ENCODE measurements at regions not wholly inside any gene's neighbourhood (a gene's known extent, or its start where the extent isn't known, plus 50 kb on each side); places are given as distances from the start of the nearest gene placed in this dataset.

- H2AFZ ChIP-seq (ENCODE audit: low read length): no peak overlapping the region
- H3F3A ChIP-seq (ENCODE audit: insufficient read depth, low read length): no peaks in the 10 kb centered on the region
- H3K4me1 ChIP-seq (ENCODE audit: insufficient read depth, low read length, severe bottlenecking): no peaks in the 10 kb centered on the region
- no peak overlapping the region for H3K4me3 ChIP-seq (ENCODE audit: low read depth, low read length, poor library complexity, severe bottlenecking)
- H3K9me3 ChIP-seq (ENCODE audit: low read length): no peaks in the 10 kb centered on the region
- H3K9me2 ChIP-seq (ENCODE audit: low read depth, low read length): no peaks in the 10 kb centered on the region
- H3K9ac ChIP-seq (ENCODE audit: low read length): no peak overlapping the region
- TF ChIP-seq EZH2 (IDR thresholded peaks at IDR 0.05; ENCODE audit: borderline replicate concordance, low read length): no peak
- TF ChIP-seq, protein P1, sequence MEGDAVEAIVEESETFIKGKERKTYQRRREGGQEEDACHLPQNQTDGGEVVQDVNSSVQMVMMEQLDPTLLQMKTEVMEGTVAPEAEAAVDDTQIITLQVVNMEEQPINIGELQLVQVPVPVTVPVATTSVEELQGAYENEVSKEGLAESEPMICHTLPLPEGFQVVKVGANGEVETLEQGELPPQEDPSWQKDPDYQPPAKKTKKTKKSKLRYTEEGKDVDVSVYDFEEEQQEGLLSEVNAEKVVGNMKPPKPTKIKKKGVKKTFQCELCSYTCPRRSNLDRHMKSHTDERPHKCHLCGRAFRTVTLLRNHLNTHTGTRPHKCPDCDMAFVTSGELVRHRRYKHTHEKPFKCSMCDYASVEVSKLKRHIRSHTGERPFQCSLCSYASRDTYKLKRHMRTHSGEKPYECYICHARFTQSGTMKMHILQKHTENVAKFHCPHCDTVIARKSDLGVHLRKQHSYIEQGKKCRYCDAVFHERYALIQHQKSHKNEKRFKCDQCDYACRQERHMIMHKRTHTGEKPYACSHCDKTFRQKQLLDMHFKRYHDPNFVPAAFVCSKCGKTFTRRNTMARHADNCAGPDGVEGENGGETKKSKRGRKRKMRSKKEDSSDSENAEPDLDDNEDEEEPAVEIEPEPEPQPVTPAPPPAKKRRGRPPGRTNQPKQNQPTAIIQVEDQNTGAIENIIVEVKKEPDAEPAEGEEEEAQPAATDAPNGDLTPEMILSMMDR (IDR thresholded peaks at IDR 0.05; ENCODE audit: low read length): no peak
- H4K20me1 ChIP-seq (ENCODE audit: insufficient read depth, low read length): no peaks in the 10 kb centered on the region
- H3K27me3 ChIP-seq (ENCODE audit: insufficient read depth, low read length): no peaks in the 10 kb centered on the region
- H3K4me2 ChIP-seq (ENCODE audit: low read length): no peak overlapping the region
- H3K79me2 ChIP-seq (ENCODE audit: insufficient read depth, low read length): no peaks in the 10 kb centered on the region
- H3K36me3 ChIP-seq (ENCODE audit: insufficient read depth, low read length): no peaks in the 10 kb centered on the region
- H3K27ac ChIP-seq (ENCODE audit: low read depth, low read length, poor library complexity, severe bottlenecking): no peak overlapping the region
Measured at GRCh38 chr17:63150490-63150889, 184.5 kb downstream of the TANC2 start.

DNA sequence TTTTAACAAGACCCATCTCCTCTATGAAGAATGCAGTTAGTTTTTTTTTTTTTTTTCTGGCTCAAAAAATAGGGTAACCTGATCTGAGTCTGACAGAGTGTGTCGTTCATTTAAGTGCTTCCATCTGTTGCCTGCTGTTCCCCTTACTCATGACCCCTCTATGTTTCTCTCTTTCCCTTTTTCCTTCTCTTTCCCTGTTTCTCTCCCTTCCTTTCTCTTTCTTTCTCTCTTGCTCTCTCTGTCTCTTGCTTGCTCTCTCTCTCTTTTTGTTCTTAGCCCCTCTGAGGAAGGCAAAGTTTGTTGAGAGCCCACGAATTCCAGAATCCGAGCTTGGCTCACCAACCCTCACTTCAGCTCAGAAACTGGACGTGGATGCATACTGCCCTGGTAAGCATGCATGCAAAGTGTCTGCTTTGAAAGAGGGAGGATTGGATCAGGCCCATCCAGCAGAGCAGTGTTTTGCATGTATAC, 185.0 kb downstream of the TANC2 start:
- no peaks in the 10 kb centered on the region for H4K20me1 ChIP-seq (ENCODE audit: insufficient read depth, low read length)
- no peaks in the 10 kb centered on the region for H3K9me2 ChIP-seq (ENCODE audit: low read depth, low read length)
- H3K4me1 ChIP-seq (ENCODE audit: insufficient read depth, low read length, severe bottlenecking): no peaks in the 10 kb centered on the region
- H3K9me3 ChIP-seq (ENCODE audit: low read length): no peaks in the 10 kb centered on the region
- no peaks in the 10 kb centered on the region for H3K36me3 ChIP-seq (ENCODE audit: insufficient read depth, low read length)
- TF ChIP-seq, protein P1 (IDR thresholded peaks at IDR 0.05; ENCODE audit: low read length): no peak
- no peak for TF ChIP-seq EZH2 (IDR thresholded peaks at IDR 0.05; ENCODE audit: borderline replicate concordance, low read length)
- no peak overlapping the region for H3K9ac ChIP-seq (ENCODE audit: low read length)
- H3F3A ChIP-seq (ENCODE audit: insufficient read depth, low read length): no peaks in the 10 kb centered on the region
- H3K27me3 ChIP-seq (ENCODE audit: insufficient read depth, low read length): no peaks in the 10 kb centered on the region
- H3K4me2 ChIP-seq (ENCODE audit: low read length): no peak overlapping the region
- H2AFZ ChIP-seq (ENCODE audit: low read length): no peak overlapping the region
- H3K79me2 ChIP-seq (ENCODE audit: insufficient read depth, low read length): no peaks in the 10 kb centered on the region
- no peak overlapping the region for H3K27ac ChIP-seq (ENCODE audit: low read depth, low read length, poor library complexity, severe bottlenecking)
- no peak overlapping the region for H3K4me3 ChIP-seq (ENCODE audit: low read depth, low read length, poor library complexity, severe bottlenecking)

DNA sequence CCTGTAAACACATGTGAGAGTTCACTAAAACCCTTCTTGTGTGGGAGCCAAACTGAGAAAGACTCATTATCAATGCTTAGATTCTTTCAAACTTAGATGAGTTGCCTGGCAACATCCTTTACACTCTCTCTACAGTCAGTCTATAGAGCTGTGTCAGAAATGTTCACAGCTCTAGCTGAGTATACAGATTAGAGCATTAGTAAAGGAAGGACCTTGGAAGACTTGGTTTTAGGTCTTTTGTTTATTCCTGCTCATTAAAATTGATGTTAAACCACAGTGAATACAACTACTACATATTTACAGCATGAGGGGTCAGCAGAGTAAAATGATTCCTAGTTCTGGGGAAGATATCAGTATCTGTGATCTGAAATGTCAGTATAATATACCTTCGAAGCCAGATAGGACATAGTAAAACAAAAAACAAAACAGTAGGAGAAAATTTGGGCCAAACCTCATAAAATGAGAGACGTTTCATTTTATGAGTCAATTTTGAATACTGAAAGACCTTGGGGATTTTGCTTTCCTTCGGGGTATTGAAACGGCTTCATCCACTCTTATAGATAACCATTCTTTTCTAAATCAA, 186.0 kb downstream of the TANC2 start:
- no peak overlapping the region for H3K27ac ChIP-seq (ENCODE audit: low read depth, low read length, poor library complexity, severe bottlenecking)
- no peak overlapping the region for H3K4me3 ChIP-seq (ENCODE audit: low read depth, low read length, poor library complexity, severe bottlenecking)
- H3K27me3 ChIP-seq (ENCODE audit: insufficient read depth, low read length): no peaks in the 10 kb centered on the region
- no peaks in the 10 kb centered on the region for H4K20me1 ChIP-seq (ENCODE audit: insufficient read depth, low read length)
- no peaks in the 10 kb centered on the region for H3K36me3 ChIP-seq (ENCODE audit: insufficient read depth, low read length)
- H2AFZ ChIP-seq (ENCODE audit: low read length): no peak overlapping the region
- no peak overlapping the region for H3K9ac ChIP-seq (ENCODE audit: low read length)
- H3K79me2 ChIP-seq (ENCODE audit: insufficient read depth, low read length): no peaks in the 10 kb centered on the region
- no peak overlapping the region for H3K4me2 ChIP-seq (ENCODE audit: low read length)
- no peaks in the 10 kb centered on the region for H3F3A ChIP-seq (ENCODE audit: insufficient read depth, low read length)
- no peaks in the 10 kb centered on the region for H3K9me2 ChIP-seq (ENCODE audit: low read depth, low read length)
- TF ChIP-seq, protein P1 (IDR thresholded peaks at IDR 0.05; ENCODE audit: low read length): no peak
- TF ChIP-seq EZH2 (IDR thresholded peaks at IDR 0.05; ENCODE audit: borderline replicate concordance, low read length): no peak
- H3K4me1 ChIP-seq (ENCODE audit: insufficient read depth, low read length, severe bottlenecking): no peaks in the 10 kb centered on the region
- no peaks in the 10 kb centered on the region for H3K9me3 ChIP-seq (ENCODE audit: low read length)
